HG02678 (cell line): ENCODE measurements at regions not wholly inside any gene's neighbourhood (a gene's known extent, or its start where the extent isn't known, plus 50 kb on each side); places are given as distances from the start of the nearest gene placed in this dataset.

Experiments
- ATAC-seq: cut with Tn5 transposase; IDR thresholded peaks from one replicate; pipeline ENCODE4 v1.9.1; 2021; ENCODE audit warnings: mild to moderate bottlenecking, moderate library complexity; ENCODE audit not compliant: unreplicated experiment

GRCh38 chr2:176642074-176642473 lies 372.8 kb downstream of the MTX2 start:
- ATAC-seq: no peak

- no peak for ATAC-seq
These were observed 374.4 kb downstream of the MTX2 start for GRCh38 chr2:176643646-176644045.

GRCh38 chr2:176645494-176645893 lies 376.3 kb downstream of the MTX2 start:
- no peak for ATAC-seq

- ATAC-seq: no peak
These were observed 376.9 kb downstream of the MTX2 start for GRCh38 chr2:176646033-176646615.

GRCh38 chr2:176647325-176648165 lies 378.3 kb downstream of the MTX2 start:
- no peak for ATAC-seq

- no peak for ATAC-seq
These were observed 379.6 kb downstream of the MTX2 start for GRCh38 chr2:176648700-176649297.

GRCh38 chr2:176650104-176650837 lies 381.0 kb downstream of the MTX2 start:
- ATAC-seq: no peak

GRCh38 chr2:176650838-176651555 lies 381.8 kb downstream of the MTX2 start:
- ATAC-seq: no peak

- ATAC-seq: no peak
These were observed 383.3 kb downstream of the MTX2 start for GRCh38 chr2:176652300-176653182.

- peak; percentile 82 for ATAC-seq
These were observed 384.5 kb downstream of the MTX2 start for GRCh38 chr2:176653479-176654443.

GRCh38 chr2:176656038-176656775 lies 387.0 kb downstream of the MTX2 start:
- no peak for ATAC-seq

- no peak for ATAC-seq
These were observed 387.5 kb downstream of the MTX2 start for GRCh38 chr2:176656776-176657140.

- no peak for ATAC-seq
These were observed 388.2 kb downstream of the MTX2 start for GRCh38 chr2:176657393-176657792.

- ATAC-seq: no peak
These were observed 389.5 kb downstream of the MTX2 start for GRCh38 chr2:176658708-176659107.

GRCh38 chr2:176662753-176663152 lies 393.5 kb downstream of the MTX2 start:
- ATAC-seq: no peak

GRCh38 chr2:176664478-176664877 lies 395.2 kb downstream of the MTX2 start:
- no peak for ATAC-seq

- ATAC-seq: no peak
These were observed 395.8 kb downstream of the MTX2 start for GRCh38 chr2:176665086-176665485.

GRCh38 chr2:176668912-176669311 lies 399.7 kb downstream of the MTX2 start:
- ATAC-seq: no peak
